ENCODE measurements at regions not wholly inside any gene's neighbourhood (a gene's known extent, or its start where the extent isn't known, plus 50 kb on each side); places are given as distances from the start of the nearest gene placed in this dataset.
"Not testable (repeated sequence)": the region's sequence is repeated elsewhere in the genome, so short reads cannot be mapped to it uniquely, and the experiment has no call there.

DNA sequence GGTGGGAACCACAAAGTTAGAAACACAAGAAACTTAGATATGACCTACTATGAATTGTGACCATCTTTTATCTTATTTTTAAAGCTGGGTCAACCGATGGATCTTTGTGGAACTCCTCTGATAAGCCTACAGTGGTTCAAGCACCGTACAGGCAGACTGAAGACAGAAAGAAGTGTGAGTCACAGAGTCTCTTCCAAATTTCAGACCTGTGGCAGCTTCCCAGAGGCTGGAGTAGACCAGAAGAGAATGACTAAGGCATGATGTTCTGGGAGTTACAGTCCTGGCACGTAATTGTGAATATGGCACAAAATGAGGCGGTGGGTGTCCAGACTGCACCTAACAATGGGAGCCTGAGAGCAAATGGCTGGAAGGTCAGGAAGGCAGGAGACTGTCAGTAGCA is 70.0 kb downstream of the LMO4 start:
- no peak for DNase-seq

DNA sequence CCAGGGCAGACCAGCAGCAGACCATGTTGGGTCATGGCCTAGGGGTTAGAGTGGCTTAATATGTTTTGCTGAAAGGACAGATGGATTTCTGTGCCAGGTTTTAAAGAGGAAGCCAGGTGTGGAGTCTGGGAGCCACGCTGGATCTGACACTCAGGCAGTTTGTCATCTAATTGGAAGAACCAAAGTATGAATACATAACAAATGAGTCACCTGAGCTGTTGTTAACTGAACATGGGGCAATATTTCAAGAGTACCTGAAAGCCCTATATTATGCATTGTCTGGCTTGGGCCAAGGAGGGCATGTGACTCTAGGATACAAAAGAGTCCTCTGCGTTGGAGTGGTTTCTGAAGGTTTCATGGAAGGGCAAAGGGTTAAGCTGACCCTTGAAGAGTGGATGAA is 70.6 kb downstream of the LMO4 start:
- no peak for DNase-seq

DNA sequence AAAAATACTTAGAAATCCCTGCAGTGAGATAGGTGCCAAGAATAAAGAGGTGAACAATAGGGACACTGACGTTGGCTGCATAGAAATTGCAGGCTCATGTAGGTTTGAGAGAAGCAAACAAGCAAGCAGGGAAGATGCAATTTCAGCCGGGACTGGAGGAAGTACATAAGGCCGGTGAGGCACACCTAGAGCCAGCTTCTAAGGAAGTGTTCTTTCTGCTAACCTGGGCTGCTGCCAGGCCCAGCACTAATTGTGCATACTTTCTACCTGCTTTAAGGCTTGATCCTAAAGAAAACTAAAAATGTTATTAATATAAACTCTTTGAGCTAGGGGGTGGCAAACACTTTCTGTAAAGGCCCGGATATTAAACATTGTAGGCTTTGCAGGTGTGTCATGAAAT is 71.0 kb downstream of the LMO4 start:
- DNase-seq, result no peak

DNA sequence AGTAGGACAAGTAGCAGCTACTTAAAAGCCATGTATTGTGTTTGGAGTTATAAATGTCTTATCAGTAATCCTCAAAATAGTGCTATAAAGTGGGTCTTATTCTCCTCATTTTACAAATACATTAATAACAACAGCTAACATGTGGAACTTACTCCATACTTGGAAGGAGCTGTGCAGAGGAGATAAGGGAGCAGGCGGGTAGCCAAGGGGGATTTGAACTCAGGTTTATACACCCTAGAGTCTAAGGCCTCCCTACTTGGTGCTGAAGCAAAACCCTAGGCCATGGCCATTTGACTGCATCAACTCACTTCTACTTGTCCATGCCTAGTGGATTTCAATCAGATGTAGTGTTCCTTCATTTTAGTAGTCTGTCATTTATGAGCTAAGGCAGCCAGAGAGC is 72.1 kb downstream of the LMO4 start:
- no peak for DNase-seq

DNA sequence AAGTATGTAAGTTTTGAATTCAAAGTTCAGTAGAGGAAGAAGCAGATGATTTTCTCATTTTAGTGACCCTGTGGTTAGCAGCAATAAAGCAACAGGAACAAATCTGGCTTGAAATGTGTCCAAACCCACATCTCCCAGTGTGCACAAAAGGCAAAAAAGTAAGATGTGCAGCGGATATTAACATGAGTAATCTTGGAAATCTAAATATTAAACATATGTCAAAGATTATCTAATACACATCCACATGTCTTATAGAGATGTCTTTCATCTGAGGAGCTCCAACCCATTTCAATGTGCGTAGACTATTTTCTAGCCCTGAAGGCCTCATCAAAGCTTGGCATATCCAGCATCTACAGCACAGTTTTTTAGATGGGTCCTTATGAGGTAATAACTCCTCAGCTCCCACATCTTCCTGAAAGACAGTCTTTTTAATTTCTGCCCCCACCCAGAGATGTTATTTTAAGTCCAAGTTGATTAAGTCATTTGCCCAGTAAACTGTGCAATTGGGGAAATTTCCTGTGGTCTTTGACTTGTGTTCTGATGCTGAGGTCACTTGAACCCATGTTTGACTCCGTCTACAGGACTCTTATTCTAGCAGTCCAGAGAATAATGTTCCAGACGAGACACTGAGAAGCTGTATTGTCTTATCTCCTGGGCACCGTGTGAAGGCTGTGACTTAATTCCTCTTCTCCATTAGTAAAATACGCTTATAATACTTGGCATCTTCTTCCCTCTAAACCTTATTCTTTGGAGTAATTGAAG is 73.7 kb downstream of the LMO4 start:
- DNase-seq, result no peak

DNA sequence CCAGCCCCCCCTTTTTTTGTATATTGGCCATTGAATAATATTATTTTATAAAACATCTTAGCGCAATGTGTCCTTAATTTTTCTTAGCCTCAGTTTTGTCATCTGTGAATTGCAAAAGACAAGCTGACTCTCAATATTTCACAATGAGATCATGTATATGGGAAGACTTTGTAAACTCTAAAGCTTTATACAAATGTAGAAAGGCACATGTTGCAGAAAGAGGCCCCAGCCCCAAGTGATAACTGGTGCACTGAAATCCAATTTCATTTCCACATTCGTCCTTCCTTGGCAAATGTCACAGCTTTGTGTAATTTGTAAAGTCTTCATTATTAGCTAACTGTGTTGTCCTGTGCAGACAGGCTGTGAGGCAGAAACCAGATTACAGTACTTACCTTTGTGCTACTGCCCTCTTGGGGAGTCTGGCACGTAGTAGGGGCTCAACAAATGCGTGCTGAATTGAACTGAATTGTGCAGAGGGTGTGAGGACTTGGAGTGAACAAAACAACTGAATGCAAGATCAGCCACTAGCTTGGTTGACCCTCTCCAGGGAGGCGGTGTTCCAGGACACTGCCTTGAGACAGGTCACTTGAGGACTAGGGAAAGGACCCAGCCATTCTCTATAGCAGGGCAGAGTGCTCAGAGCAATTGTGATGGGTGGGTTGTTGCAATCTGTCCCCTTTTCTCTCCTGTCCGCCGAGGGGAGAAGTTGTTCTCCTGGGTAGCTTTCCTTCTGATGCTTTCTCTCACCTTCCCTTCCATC is 74.6 kb downstream of the LMO4 start:
- DNase-seq, result no peak

DNA sequence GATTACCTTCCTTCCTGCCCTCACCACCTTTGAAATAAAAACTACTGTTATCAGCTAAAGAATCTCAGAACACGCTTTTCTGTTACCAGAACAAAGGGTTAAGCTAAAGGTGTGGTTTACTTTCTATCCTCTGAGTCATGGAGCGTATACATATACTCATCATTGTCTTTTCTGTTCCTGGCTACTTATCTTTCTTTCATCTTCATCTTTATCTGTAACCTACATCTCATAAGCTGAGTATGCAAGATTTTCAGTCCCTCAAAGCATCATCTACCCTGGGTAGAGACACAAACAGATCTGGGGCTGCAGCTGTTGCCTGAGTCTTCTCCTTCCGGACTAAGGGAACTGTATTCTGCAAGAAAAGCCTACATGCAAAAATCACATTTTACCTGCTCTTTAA is 75.6 kb downstream of the LMO4 start:
- DNase-seq, result no peak

DNA sequence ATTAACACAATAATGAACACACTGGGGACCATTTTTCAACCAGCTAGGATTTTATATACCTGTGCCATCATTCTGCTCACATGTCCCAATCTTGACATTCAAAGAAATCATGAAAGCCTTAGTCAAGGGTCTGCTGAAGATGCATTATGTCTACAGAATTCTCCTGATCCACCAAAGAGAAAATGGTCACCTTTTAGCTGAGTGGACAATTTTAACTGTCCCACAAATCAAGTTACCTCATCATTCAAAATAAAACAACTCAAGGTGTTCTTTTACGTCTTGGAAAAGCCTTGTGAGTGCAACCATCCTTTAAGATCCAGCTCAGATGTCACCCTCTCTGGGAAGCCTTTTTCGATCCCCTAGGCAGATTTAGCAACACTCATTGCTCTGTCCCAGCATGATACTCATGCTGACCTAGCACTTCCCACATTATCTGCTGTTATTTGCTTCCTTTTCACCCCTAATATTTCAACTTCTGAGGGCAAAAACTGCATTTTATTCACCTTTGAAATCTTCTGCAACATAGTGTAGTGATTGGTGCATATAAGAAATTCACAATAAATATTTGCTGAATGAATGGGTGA is 80.1 kb downstream of the LMO4 start:
- no peak for DNase-seq

DNA sequence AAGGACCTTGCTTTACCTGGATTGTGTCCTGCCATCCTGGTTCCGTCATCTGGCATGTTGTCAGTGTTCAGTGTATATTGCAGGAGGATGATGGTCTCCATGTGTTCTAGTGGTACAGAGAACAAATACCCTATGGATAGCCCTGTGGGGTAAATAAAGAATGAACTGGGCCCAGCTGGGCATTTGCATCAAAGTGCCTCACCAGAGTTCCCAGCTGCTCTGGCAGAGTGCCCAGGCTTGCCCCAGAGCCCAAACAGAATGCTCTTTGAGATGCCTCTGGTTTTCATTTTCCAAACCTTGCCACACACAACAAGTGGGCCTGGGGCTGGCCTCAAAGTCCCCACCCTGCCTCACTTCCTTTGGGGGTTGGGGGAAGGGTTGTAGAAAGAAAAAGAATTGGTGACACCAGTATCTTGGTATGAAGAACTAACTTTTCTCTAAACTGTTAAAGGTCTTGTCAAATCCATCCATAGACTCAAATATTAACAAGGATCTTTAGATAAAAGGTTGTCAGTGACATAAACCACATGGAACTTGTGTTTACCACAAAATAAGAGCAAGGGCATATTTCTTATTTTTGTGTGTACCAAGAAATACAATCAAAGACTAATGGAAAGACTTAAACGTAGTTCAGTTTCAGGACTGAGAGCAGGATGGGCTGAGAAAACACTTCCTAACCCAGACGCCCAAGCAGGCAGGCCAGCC is 82.2 kb downstream of the LMO4 start:
- DNase-seq, result no peak

DNA sequence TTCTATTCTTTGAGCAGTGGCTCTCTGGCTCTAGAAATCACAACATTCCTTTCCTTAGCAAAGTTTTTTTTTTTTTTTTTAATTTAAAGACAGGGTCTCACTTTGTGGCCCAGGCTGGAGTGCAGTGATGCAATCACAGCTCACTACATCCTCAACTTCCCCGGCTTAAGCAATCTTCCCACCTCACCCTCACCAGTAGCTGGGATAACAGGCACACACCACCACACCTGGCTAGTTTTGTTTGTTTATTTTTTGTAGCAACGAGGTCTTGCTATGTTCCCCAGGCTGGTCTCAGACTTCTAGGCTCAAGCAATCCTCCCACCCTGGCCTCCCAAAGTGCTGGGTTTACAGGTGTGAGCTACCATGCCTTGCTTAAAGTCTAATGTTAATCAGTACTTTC is 85.2 kb downstream of the LMO4 start:
- not testable (repeated sequence) for DNase-seq

DNA sequence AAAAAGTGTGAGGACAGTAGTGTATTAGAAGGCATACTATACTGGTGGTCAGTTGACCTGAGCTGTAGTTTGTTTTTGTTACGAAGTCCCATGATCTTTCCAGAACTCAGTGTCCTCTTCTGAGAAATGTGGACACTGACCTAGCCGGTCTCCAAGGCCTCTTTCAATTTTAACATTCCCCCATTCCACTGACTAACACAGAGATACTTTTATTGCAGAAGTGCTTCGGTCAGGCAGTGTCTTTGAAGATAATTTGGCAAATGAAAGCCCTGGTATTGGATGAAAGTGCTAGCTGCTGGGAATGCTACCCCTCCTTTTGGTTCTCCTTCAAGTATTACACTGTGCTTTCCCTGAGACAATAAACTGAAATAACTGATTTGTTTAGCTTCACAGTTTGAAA is 89.4 kb downstream of the LMO4 start:
- DNase-seq, result no peak

DNA sequence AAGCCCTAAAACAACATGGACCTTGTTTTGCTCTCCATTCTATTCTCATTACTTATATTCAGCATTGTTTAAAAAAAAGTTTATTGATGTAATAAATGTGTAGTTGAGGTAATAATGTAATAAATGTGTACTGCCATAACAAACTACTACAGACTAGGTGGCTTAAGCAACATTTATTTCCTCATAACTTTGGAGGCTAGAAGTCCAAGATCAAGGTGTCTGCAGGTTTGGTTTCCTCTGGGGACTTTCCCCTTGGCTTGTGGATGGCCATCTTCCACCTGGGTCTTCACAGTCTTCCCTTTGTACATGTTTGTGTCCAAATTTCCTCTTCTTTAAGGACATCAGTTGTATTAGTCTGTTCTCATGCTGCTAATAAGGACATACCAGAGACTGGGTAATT is 93.1 kb downstream of the LMO4 start:
- no peak for DNase-seq

DNA sequence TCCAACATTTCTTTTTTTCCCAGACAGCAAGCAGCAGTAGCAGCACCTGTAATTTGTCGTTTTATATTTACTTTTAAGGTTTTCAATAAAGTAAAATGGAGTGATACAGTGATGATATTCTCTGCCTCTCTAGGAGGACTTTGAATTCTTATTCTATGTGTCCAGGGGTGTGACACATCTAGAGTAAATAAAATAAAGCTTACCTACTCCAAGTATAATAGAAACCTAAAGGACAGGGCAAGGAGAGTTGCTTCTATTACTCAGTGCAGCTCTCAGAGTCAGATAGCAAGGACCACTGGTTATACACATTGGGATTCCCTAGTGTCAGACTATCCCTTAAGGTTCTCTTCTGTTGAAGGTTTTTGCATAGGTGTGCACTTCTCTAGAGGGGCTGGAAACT is 95.9 kb downstream of the LMO4 start:
- DNase-seq, result no peak

DNA sequence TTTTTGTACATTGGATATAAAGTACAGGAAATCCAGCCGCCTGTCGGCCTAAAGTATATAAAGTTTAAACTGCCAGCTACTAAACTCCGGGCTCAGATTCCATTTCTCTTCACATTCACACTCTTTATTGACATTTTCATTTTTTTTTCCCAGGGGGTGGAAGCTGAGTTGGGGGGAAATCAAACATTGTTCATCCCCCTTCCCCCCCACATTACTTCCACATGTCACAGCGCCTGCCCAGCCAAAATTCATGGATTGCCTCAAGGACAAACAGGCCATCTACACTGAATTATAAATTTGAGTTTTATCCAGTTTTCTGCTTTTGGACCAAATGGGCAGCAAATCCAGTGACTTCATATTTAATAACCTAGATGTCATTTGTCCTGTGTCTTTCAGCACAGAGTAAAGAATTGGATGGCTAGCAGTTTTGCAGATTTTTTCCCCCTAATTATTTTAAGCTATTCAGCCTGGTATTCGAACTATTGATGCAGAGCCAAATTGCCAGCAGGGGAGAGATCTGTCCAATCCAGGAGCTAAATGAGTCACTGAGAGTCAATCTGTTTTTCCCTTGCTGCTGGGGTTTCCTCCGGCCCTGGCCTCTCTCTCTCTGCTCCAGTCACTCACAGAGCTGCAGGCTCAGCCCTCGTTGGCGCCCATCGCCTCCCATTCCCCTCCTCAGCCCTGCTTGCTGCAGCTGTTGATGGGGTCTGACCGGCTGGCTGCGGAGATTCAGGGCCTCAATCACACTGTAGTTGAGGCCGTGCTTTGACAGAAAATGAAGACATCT is 98.0 kb downstream of the LMO4 start:
- no peak for DNase-seq

DNA sequence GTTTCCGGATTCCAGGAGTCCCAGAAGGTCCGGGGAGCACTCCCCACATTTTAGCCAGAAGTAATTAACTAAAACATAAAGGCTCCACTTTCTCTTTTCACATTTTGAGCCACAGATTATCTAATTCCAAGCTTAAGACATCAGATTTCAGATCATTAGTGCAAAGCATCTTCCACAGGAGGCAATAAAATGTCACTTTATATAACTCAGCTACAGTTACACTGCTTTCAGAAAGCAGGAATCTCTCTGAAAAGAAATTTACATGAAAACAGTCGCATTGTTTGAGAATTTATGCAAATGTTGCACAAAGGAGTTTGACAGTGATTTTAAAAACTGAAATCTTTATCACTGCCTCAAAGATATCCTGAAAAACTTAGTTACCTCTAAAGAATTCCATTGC is 99.7 kb downstream of the LMO4 start:
- DNase-seq, result no peak

DNA sequence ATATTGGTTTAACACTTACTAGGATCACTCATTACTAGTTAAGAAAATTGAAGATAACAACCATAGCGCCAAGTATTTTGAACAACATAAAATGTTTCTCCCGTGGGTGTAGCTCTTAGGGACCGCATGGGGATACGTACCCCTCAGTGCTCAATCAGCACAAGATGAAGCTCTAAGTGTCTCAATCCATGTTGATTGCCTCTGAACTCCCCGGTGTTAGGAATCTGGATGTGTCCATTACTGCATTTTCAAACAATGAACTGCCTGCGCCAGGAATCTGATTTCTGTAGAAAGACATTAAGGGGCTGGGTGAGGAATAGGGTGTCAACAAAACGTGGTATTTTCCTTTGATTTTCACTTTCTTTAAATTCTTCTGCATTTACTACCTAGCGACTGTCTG is 100.2 kb downstream of the LMO4 start:
- no peak for DNase-seq

DNA sequence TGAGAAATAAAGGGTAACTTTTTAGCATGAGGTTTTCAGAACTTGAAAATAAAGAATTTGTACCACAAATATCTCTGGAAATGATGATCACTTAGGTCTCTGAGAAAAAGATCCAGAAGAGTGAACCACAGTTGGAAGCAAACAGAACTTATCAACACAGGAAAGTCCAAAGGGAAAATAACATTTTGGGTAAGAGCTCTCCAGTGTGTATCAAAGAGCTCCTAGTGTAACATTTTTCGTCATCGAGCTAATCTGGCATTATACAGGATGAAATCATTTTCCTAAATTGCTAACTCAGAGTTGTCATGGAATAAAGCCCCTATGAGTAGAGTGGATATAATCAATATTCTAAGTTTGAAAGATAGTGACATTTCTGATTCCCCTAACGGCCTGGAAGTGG is 104.0 kb downstream of the LMO4 start:
- no peak for DNase-seq

DNA sequence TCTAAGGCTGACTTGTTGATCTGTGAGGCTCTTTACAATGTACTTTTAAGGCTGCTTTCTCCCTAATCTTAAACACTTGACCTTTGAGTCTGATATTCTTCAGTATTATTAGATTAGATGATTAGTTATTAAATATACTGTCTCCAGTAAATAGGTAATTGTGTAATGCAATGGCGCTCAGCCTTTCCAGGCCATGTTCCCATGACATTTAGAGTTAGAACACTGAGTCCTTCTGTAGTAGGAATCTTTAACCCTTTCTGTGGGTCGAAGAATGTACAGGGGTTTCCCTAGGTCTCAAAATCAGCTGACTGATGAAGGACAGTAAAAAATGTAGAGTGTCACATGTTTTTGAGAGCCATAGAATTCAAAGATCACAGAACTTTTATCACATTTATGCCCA is 104.4 kb downstream of the LMO4 start:
- DNase-seq, result not testable (repeated sequence)

DNA sequence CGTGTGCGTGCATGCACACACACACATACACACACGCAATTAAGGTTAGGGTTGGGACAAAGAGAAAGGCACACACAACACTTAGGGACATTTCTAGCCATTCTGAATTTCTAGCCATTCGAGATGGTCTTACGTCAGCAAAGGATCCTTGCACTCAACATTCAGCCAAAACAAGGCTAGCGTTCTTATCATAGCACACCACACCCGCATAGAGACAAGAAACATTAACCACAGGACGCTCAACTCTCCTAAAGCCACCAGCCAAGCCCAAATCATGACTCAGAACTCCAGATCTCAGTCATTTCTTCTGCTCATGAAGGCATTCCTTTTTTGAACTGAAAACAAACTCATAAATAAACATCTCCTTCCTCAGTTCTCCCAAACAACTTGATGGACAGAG is 106.8 kb downstream of the LMO4 start:
- DNase-seq, result no peak

DNA sequence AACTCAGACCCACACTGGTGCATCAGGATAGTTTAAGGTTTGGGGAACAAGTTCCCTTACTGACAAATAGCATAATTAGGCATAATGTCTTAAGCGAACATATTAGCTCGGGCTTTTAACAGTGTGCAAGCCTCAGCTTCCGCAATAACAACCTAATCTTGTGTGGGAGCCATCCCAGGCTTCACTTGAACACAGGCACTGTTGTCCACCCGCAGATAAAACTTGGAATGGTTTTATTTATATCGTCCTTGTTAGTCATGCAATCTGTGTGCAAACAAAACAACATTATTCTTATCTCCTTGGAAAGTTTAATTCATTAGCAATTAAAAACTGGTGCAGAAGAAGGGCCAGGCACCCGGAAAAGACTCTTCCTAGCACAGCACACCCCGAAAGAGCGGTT is 107.4 kb downstream of the LMO4 start:
- not testable (repeated sequence) for DNase-seq

DNA sequence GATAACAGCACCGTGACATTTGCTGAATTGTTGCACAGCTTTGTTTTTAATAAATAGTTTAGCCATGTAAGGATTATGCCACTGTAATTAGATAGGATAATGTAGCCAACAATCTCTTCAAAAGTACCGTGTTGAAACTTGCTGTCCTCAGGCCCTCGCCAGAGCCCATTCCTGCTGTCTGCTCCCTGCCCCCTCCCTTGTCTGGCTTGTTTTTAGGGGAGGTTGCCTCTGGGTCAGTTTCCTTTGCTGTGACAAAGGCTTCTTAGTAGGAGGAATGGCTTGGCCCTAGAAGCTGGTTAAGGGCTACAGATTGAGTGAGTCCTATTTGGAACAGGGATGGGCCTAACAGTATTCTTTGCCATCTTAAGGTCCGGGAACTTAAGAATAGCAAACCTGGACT is 107.9 kb downstream of the LMO4 start:
- DNase-seq, result no peak

DNA sequence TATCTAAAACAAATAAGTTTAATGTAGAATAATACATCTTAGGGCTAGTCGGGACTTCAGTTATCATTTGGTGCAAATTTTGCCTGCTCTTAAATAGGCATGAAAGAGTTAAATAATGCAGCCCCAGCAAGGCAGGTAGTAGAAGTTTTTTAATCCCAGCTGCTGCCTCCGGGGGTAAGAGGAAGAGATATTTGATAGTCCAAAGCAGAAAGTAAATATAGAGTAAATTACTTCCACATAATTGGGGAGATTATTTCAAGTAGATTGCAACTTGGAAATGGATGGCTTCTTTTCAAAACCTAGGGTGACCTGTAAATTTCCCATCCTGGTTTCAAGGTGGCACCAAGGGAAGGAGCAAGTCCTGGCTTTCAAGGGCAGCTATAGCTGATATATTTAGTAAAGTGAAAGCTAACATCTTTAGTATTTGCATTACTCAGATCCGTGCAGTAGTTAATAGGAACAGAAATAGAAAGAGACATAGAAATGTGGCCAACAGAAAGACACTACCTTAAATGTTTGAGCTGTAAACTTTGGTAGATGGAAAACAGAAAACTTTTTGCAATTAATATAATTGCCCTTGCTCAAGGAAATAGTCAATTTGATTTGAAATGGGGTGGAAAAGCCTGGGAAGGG is 109.1 kb downstream of the LMO4 start:
- no peak for DNase-seq
